ENCODE measurements at regions not wholly inside any gene's neighbourhood (a gene's known extent, or its start where the extent isn't known, plus 50 kb on each side); places are given as distances from the start of the nearest gene placed in this dataset.
A peak's percentile ranks its signal among the peaks of the same experiment; 100 is the strongest.

DNA sequence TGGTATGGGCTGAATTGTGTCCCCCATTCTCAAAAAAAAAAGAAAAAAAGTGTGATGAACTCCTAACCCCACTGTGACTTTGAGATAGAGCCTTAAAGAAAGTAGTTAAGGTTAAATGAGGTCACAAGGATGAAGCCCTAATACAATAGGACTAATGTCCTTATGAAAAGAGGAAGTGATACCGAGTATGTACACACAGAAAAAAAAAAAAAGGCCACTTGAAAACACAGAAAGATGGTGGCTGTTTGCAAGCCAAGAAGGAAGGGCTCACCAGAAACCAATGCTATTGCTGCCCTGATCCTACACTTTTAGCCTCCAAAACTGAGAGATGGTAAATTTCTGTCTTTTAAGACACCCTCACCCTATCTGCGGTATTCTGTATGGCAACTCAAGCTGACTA, 955.6 kb downstream of the PCDH17 start:
- intact Hi-C loops (cut with DNase I): no loop called here
- no peak for DNase-seq

DNA sequence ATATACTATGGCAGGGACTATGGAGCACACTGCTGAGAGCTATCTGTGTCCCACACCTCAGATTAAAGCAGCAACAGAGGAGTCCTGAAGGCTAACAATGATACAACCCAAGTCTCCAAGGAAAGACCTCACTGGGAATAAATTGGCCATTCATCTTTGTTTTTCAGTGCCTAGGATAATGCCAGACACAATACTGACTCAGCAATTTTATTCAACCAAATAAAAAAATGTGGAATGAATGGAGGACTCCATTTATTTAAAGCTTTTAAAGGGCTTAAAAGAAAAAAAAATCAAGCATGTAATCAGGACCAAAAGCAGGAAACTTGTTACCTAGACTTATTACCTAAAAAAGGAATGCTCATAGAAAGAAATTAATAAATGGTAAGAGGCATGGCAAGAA, 960.5 kb downstream of the PCDH17 start:
- intact Hi-C loops (cut with DNase I): no loop called here
- DNase-seq: no peak

DNA sequence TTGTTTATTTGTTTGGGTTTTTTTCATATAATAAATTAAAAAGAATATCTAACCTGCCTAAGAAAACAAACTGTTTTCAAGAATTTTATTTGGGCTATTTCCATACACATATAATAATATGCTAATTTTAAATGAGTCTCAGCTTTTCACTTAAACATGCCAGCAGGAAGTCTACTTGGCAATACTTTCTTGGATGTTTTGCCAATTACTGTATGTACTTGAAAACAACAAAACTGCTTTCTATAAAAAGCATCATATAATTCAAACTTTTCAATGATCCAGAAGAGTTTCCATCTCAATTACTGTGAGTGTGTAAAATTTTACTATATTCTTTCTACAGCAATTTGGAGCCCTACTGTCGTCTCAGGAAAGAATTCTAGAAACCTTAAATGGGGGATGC, 961.2 kb downstream of the PCDH17 start:
- intact Hi-C loops (cut with DNase I): no loop called here
- no peak for DNase-seq

DNA sequence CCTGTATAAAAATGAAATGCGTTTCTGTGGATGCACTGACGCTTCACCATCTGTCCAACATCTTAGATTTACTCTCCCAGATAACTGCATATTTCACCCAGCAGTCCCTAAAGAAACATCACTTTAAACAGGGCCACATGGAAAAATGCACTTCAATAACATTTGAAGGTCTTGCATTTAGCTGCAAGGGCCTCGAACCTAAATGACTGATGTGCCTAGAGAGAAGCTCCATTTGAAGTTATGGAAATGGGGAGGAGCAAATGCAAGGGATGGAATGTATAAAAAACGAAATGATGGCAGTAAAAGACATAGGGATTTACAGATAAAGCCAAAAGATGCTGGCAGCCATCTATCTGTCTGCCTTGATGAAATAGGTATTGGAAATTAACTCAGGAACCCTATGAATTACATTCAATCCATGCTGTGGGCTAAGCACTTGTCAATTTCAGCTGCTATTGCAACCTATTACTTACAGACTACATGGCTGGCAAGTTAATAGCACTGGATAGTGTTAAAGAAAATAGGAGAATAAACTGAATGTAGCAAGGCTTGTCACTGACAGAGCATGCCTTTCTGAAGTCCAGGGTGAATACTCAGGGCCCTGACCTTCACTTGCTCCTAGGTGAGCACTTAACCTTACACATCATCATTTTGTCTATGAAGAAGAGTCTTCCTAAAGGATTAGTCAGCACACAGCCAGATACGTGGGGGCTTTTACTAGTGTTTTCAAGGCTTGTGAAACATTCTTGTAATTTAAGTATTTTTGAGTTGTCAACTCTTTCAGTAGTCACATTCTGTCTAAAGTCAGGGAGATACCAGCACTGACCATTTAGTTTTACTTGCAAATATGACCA, 963.4 kb downstream of the PCDH17 start:
- no peak for DNase-seq
- intact Hi-C loops (cut with DNase I): no loop called here

DNA sequence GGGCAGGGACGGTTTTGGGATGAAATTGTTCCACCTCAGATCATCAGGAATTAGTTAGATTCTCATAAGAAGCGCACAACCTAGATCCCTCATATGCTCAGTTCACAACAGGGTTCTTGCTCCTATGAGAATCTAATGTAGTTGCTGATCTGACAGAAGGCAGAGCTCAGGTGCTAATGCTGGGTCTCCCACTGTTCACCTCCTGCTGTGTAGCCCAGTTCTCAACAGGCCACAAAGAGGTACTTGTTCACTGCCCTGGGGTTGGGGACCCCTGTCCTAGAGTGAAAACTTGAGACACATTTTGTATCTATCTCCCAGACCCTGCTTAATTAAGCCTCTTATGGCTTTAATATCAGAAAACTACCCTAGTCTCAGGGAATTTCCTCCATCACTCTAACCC, 966.0 kb downstream of the PCDH17 start:
- no peak for DNase-seq
- intact Hi-C loops (cut with DNase I): no loop called here

DNA sequence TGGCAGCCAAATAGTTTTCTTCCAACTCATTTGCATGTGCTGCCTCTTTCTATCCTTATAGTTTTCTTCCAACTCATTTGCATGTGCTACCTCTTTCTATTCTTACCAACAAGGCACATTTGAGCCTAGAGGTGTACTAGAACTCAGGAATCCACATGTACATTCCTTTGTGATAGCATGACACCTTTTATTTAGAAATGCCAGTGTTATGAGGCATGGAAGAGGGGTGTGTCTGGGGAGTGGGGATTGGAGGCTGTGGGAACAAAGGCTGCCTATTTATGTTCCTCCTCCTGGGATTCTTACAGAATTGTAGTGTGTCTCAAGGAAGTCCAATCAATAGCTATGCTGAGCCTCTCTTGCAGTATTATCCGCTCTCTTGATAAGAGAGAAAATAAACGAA, 966.7 kb downstream of the PCDH17 start:
- no peak for DNase-seq
- intact Hi-C loops (cut with DNase I): no loop called here

DNA sequence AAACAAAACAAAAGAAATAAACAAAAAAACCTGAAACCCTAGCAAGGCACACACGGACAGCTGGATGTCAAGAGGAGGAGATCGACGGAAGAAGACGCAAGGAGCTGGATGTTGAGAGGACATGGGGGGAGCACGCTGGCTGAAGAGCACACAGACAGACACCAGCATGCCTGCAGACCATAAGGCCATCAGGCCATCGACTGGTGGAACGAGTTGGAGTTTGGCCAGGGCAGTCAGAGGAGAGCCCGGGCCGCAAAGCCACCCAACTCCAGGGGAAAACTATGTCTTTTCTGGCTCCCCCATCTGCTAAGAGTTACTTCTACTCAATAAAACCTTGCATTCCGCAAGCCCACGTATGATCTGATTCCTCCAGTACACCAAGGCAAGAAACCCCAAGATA, 979.6 kb downstream of the PCDH17 start:
- intact Hi-C loops (cut with DNase I): no loop called here
- peak in 2 of 10 donors; percentile 40 to 55 for DNase-seq

DNA sequence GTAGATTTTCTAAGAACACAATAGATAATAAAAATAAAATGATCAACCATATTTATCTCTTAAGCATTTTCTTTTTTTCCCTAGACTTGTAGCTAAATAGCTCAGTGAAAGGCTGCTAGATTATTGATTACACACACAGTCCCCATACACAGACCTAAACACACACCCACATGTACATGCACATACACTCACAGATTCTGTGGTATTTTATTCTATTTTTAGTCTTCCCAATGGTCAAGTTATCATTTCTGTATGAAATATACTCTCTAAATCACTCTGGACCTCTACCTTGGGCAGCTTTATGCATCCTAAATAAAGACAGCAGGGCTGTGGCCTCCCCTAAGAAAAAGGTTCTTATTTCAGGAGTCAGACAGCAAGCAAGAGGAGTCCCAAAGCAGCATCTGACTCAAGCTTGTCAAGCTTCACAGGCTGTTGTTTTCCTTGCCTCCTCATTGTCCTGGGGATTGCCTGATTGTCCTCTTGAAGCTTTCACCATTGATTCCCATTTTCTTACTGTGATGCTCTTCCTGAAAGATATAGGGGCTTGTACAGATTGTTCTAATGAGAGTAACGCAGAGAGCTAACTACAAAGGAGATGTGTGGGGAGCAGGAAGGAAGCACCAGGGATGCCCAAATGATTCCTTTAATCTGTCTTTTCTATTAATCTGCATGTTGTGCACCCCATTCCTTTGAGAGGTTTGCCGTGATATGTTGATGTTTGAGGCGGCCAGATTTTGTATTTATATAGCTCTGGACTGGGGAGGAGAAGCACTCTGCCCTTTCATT, 986.5 kb downstream of the PCDH17 start:
- intact Hi-C loops (cut with DNase I): no loop called here

DNA sequence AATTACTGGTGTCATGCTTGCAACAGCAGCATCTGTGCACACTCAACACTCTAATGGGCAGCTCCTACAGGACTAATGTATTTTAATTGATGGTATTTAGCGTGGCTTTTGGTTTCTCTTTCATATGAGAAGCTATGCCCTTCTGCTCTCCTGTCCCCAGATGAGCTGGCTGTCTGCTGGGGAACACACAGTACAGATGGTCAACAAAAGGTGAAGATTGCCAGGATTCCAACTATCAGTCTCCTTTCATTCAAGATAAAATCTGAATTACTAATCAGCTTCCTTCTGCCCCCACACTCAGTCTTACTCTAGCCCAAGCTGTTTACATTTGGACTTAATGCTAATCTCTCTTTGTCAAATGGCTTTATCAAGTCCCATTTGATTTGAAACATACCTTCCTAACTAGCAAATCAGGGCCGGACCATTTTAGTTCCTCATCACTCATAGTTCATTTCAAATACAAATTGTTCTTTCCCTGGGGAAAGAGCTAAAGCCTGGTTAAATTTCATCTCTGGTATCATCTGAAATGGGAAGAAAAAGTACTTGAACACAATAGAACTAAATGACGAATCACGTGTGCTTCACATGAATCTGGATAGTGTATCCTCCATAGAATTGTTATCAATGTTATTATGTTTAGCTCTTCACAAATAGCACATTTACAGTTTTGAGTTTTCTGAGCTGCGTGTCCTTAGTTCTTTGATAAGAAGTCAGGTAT, 988.0 kb downstream of the PCDH17 start:
- no peak for DNase-seq
- intact Hi-C loops (cut with DNase I): no loop called here

More for the DNA sequence above, 986.5 kb downstream of the PCDH17 start:
- DNase-seq: no peak

DNA sequence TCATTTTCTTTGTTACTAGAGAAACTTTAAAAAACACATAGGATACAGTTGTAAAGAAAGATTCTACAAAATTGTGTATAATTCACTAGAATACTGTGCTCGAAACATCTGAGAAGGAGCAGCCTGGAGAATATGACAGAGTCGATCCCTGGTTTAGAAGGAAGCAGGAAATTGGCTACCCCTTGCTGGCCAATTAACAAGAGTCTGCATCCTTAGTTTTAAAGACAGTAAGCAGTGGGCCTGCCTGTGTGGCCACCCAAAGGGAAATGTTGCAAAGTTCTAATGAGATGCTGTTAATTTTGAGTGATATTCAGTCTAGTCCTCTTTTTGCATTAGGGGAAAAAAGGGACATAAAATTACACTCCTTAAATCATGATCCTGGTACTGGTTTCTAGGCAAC, 988.6 kb downstream of the PCDH17 start:
- intact Hi-C loops (cut with DNase I): no loop called here
- no peak for DNase-seq

DNA sequence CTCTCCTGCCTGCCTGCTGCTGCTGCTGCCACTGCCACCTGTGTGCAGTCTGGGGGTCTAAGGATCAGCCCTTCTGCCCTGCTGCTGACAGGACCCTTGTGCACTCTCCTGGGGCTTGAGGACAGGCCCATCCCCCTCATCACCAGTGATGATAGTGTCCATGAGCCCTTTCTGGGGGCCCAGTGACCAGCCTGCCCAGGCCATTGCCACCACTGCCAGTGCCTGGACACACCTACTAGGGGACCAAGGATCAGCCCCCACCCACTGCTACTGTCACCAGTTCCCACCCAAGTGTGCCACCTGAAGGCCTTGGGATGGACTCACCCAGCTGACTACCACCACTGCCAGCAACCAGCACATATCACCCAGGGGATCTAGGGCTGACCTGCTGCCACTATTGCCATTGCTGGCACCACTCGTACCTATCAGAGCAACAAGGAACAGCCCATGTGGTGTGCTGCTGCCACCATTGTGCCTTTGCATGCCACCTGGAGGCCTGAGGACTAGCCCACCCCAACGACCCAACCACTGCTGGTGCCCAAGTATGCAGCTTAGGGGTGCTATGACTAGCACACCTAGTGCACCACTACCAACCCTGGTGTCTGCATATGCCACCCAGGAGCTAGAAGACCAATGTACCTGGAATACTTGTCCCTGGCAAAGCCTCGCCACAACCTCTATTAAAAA, 994.3 kb downstream of the PCDH17 start:
- intact Hi-C loops (cut with DNase I): no loop called here
- peak in 1 of 10 donors; percentile 67 for DNase-seq

DNA sequence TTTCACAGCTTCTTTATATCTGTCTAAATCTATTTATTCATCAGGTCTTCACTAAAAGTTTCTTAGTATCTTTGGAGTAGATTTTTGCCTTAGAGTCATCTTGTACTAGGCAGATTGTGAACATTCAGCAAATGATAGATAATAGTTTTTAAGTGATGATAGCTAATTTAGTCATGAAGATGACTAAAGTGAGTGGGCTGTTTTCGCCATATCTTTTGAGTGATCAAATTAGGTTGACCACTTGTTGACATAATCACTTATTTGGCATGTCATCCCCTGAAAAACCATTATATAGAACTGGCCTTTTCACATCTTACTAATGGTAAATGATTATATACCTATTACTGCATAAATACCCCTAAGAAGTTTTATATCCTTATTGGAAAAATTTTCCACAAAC, 999.2 kb downstream of the PCDH17 start:
- DNase-seq: no peak
- intact Hi-C loops (cut with DNase I): no loop called here

DNA sequence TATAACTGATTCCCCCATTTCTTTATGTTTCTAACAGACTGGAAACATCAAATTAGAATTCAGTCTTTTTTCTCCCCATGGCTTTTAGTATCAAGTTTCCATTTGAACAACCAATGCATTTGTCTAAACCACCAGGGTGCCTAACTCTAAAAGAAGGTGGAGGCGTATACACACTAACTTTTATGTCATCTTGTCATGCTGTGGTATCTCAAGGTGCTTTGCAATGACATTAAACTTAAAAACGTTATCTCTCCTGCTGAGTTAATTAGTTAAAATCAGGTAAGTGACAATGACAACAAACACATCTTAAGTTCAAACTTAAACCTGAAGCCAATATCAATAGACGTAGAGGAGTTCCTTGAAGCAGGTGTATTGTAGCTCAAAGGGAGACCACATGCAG, 1001.7 kb downstream of the PCDH17 start:
- intact Hi-C loops (cut with DNase I): no loop called here
- DNase-seq: no peak

DNA sequence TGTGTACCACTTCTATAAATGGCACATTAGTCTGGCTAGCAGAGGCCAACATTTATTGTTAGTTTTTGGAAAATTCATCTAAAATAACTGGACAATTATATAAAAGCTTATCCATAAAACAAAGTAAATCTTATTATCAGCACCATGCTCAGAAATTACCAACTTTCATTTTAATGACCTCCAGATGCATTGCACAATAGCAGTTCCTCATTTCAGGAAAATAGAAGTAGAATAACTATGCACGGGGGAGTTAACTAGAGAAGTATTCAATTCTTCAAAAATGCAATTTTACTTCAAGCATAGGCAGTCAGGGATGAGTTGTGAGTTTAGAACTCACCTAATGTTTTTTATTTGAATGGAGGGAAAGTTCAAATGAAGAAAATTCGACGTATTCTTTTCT, 1023.5 kb downstream of the PCDH17 start:
- intact Hi-C loops (cut with DNase I): no loop called here
- DNase-seq: no peak

DNA sequence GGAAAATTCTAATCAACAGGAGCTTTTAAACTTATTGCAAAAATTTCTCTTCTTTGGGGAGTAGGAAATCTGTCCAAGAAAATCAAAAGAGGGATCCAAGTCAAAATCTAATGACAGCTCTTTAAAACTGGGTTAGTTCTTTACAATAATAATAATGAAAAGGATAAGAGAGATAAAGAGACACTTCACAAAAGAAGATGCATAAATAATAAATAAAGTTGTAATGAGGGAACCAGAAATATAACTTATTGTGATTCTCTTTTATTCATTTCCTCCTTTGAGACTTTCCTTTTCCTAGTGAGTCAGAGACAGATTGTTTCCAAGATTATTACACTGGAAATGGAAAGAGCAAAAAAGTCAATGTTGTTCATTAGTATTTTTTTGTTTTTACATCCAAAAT, 1029.3 kb downstream of the PCDH17 start:
- intact Hi-C loops (cut with DNase I): no loop called here
- no peak for DNase-seq

DNA sequence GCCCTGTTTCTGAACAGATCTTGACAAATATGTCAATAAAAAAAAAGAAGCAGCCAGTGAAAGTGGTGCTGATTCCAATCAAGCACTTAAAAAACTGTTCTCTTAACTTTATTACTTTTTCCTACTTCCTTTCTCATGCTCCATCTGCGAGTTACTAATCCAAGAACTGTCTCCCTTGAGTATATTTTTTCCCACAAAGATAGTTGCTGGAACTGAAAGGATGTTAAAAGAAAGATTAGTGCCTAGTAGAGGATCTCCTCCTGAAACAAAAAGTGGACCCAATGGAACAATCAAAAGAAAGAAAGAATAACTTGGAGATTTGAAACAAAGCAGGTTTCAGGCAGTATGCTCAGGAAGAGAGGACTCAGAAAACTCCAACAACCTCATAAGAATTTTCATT, 1034.8 kb downstream of the PCDH17 start:
- intact Hi-C loops (cut with DNase I): no loop called here
- no peak for DNase-seq

DNA sequence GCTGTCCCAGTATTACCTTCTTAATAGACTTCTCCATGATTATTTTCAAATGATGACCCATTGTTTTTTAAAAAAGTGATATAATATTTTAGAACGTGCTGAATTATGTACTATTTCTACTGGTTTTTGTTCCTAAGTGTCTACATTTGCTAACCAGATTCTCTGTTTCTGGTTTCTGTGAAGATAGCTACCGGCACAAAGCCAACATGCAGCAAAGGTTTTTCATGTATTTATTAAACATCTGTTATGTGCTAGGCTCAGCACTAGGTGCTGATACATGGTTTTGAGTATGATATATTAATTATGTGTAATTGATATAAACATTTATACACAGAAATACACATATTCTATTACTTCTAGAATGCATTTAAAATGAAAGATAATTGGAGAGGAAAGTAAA, 1035.6 kb downstream of the PCDH17 start:
- intact Hi-C loops (cut with DNase I): no loop called here

DNA sequence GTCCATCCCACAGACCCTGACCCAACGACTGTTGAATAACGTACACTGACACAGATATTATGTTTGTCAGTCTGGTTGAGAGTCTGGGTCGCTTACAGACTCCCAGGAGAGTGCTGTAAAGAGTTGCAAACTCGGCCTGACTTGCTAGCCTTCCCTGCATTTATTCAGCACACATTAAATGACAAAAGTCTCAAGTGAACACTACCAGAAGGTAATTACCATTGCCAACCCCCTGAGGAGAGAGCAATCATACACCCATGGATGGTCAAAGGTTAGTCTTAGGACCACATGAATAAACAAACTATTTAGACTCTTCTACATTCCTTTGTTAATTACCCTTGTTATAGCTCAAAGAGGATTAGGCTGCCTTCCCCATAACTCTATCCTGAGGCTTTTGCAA, 1048.6 kb downstream of the PCDH17 start:
- intact Hi-C loops (cut with DNase I): no loop called here
- DNase-seq: no peak

More for the DNA sequence above, 1035.6 kb downstream of the PCDH17 start:
- no peak for DNase-seq

DNA sequence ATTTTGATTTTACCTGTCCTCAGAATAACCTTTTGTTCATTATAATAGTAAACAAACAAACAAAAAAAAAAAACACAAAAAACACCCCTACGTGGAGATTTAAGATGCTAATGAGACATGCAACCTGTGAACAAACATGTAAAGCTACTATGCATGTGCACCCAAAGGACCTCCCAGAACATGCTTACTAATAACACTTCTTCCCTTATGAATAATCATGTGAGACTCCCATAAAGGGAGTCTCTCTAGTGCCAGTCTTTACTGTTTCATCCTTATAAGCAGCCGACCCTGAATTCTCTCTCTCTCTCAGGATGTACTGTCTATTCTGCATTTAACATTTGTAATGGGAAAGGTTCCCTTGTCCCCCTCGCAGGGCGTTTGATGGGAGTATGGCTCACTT, 1051.1 kb downstream of the PCDH17 start:
- DNase-seq: no peak
- intact Hi-C loops (cut with DNase I): no loop called here

DNA sequence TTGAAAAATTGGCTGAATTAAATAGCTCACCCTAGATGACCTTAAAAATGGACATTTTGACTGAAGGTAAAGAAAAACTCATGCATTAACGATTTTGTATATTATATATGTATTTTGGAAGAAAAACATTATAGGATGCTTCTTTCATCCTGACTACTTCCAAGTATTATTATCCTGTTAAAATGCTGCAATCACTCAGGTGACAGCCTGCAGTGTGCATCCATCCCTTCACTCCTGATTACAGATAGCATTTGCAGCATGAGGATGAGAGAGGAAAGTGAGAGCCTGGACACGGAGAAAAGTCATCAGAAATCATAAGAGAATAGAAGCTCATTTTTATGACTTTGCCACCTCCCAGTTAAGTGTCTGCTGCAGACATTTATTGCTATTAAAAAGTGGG, 1055.6 kb downstream of the PCDH17 start:
- intact Hi-C loops (cut with DNase I): no loop called here
- DNase-seq: no peak

DNA sequence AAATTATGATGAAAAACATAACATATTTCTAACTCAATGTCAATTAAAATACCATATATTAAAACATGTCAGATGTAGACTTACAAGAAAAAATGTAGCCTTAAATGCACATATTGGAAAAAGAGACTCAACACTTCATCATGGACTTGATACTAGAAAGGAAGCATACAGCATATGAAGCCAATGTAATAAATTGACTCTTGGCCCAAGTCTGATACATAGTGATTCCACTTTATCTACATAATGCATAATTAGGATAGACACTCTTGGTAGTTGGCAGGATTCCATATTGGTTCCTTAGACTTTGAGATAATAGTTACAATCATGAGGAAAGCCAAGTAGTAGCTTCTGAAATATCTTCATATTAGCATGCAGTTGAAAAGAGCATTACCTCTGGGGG, 1067.0 kb downstream of the PCDH17 start:
- intact Hi-C loops (cut with DNase I): no loop called here
- DNase-seq: no peak
